ENCODE measurements at regions not wholly inside any gene's neighbourhood (a gene's known extent, or its start where the extent isn't known, plus 50 kb on each side); places are given as distances from the start of the nearest gene placed in this dataset.

- TF ChIP-seq CTCF (conservative IDR thresholded peaks at IDR 0.05; ENCODE audit: low read depth, low read length), result no peak
These were observed 612.6 kb upstream of the CDH2 start for GRCh38 chr18:28789502-28789901.

GRCh38 chr18:28786926-28787325 is 610.0 kb upstream of the CDH2 start:
- H3K36me3 ChIP-seq (ENCODE audit: insufficient read depth), result no peaks in the 10 kb centered on the region
- no peaks in the 10 kb centered on the region for H3K27me3 ChIP-seq (ENCODE audit: insufficient read depth, low read depth)
- H4K20me1 ChIP-seq (ENCODE audit: insufficient read depth), result no peaks in the 10 kb centered on the region
- TF ChIP-seq CTCF (conservative IDR thresholded peaks at IDR 0.05; ENCODE audit: low read depth, low read length), result no peak
- no peak overlapping the region for H3K4me3 ChIP-seq (IDR thresholded peaks at IDR 0.05; ENCODE audit: insufficient read depth, low read depth, low read length)
- peaks cover 3% of the 10 kb centered on the region for H3K4me1 ChIP-seq (ENCODE audit: low read depth, poor library complexity, severe bottlenecking)
- no peak overlapping the region for H3K9ac ChIP-seq
- no peak overlapping the region for H3K27ac ChIP-seq
- no peak overlapping the region for H3K4me2 ChIP-seq
- H2AFZ ChIP-seq (ENCODE audit: low read depth), result no peak overlapping the region
- H3K79me2 ChIP-seq (ENCODE audit: insufficient read depth, low read depth), result no peaks in the 10 kb centered on the region

More at GRCh38 chr18:28789502-28789901, 612.6 kb upstream of the CDH2 start:
- H3K4me2 ChIP-seq, result no peak overlapping the region
- peaks cover 15% of the 10 kb centered on the region for H3K4me1 ChIP-seq (ENCODE audit: low read depth, poor library complexity, severe bottlenecking)
- no peak overlapping the region for H3K9ac ChIP-seq
- H3K27ac ChIP-seq, result no peak overlapping the region
- H4K20me1 ChIP-seq (ENCODE audit: insufficient read depth), result no peaks in the 10 kb centered on the region
- no peaks in the 10 kb centered on the region for H3K36me3 ChIP-seq (ENCODE audit: insufficient read depth)
- no peak overlapping the region for H2AFZ ChIP-seq (ENCODE audit: low read depth)
- H3K79me2 ChIP-seq (ENCODE audit: insufficient read depth, low read depth), result no peaks in the 10 kb centered on the region
- H3K4me3 ChIP-seq (IDR thresholded peaks at IDR 0.05; ENCODE audit: insufficient read depth, low read depth, low read length), result no peak overlapping the region
- no peaks in the 10 kb centered on the region for H3K27me3 ChIP-seq (ENCODE audit: insufficient read depth, low read depth)

GRCh38 chr18:28781616-28782362 is 604.9 kb upstream of the CDH2 start:
- Histone ChIP-seq H4K20me1 (ENCODE audit: insufficient read depth) (no peaks in the 10 kb centered on the region), H3K4me3 (IDR thresholded peaks at IDR 0.05; ENCODE audit: insufficient read depth, low read depth, low read length) (no peak overlapping the region), H3K36me3 (ENCODE audit: insufficient read depth) (no peaks in the 10 kb centered on the region), H3K79me2 (ENCODE audit: insufficient read depth, low read depth) (no peaks in the 10 kb centered on the region), H3K4me1 (ENCODE audit: low read depth, poor library complexity, severe bottlenecking) (no peaks in the 10 kb centered on the region), H3K9ac (no peak overlapping the region), H3K27ac (no peak overlapping the region), H3K27me3 (ENCODE audit: insufficient read depth, low read depth) (no peaks in the 10 kb centered on the region), H3K4me2 (no peak overlapping the region), H2AFZ (ENCODE audit: low read depth) (no peak overlapping the region)
- TF ChIP-seq CTCF (conservative IDR thresholded peaks at IDR 0.05; ENCODE audit: low read depth, low read length), result no peak

DNA sequence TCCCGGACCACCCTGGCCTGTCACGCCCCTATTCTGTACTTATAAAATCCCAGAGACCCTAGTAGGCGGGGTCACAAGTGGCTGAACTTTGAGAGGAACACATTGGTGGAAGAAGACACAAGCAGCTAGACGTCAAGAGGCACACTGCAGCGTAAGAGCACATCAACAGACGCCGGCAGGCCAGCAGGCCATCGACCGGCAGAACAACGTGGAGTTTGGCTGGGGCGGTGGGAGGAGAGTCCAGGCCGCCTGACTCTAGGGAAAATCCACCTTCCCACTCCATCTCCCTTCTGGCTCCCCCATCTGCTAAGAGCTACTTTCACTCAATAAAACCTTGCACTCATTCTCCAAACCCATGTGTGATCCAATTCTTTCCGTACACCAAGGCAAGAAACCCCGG is 601.8 kb upstream of the CDH2 start:
- Histone ChIP-seq H3K4me1 (ENCODE audit: low read depth, poor library complexity, severe bottlenecking) (no peaks in the 10 kb centered on the region), H3K4me3 (IDR thresholded peaks at IDR 0.05; ENCODE audit: insufficient read depth, low read depth, low read length) (no peak overlapping the region), H3K36me3 (ENCODE audit: insufficient read depth) (no peaks in the 10 kb centered on the region), H3K9ac (no peak overlapping the region), H3K27me3 (ENCODE audit: insufficient read depth, low read depth) (no peaks in the 10 kb centered on the region), H4K20me1 (ENCODE audit: insufficient read depth) (no peaks in the 10 kb centered on the region), H3K27ac (no peak overlapping the region), H2AFZ (ENCODE audit: low read depth) (no peak overlapping the region), H3K4me2 (no peak overlapping the region), H3K79me2 (ENCODE audit: insufficient read depth, low read depth) (no peaks in the 10 kb centered on the region)
- TF ChIP-seq CTCF (conservative IDR thresholded peaks at IDR 0.05; ENCODE audit: low read depth, low read length), result no peak
